AG09319 (cell line): ENCODE measurements at regions not wholly inside any gene's neighbourhood (a gene's known extent, or its start where the extent isn't known, plus 50 kb on each side); places are given as distances from the start of the nearest gene placed in this dataset.

ENCODE experiments used
- DNase-seq: peaks from one replicate; pipeline ENCODE4 v3.0.0-alpha.2; 2010; ENCODE audit warnings: low read depth; ENCODE audit errors: extremely low read depth
- TF ChIP-seq, protein P1 (sequence below): IDR thresholded peaks from 2 replicates; pipeline ENCODE4 v1.5.1; 2011; ENCODE audit warnings: low read depth, mild to moderate bottlenecking, inconsistent platforms, low read length, moderate library complexity

- no peak for DNase-seq
Observed at GRCh38 chr3:194080913-194081800, 54.8 kb upstream of the HES1 start.

DNA sequence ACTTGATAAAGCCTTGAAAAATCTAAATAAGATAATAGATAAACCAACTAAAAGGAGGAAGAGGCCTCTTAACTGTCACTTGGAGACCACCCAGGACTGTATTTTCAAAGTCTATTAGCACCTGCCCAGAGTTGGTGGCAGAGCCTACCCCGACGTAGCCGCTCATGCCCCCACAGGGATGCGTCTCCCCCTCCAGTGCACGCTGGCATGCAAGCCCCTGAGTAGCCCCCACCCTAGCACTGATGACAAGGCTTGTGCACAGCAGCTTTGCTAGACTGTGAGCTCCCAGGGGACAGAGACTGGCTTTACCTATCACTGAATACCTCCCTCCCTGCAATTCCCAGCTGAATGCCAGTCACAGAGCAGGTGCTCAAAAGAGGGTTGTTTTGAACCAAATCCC lies 54.1 kb upstream of the HES1 start:
- TF ChIP-seq, protein P1, sequence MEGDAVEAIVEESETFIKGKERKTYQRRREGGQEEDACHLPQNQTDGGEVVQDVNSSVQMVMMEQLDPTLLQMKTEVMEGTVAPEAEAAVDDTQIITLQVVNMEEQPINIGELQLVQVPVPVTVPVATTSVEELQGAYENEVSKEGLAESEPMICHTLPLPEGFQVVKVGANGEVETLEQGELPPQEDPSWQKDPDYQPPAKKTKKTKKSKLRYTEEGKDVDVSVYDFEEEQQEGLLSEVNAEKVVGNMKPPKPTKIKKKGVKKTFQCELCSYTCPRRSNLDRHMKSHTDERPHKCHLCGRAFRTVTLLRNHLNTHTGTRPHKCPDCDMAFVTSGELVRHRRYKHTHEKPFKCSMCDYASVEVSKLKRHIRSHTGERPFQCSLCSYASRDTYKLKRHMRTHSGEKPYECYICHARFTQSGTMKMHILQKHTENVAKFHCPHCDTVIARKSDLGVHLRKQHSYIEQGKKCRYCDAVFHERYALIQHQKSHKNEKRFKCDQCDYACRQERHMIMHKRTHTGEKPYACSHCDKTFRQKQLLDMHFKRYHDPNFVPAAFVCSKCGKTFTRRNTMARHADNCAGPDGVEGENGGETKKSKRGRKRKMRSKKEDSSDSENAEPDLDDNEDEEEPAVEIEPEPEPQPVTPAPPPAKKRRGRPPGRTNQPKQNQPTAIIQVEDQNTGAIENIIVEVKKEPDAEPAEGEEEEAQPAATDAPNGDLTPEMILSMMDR = no peak
- DNase-seq = no peak

More at GRCh38 chr3:194080913-194081800, 54.8 kb upstream of the HES1 start:
- TF ChIP-seq, protein P1 = no peak

DNA sequence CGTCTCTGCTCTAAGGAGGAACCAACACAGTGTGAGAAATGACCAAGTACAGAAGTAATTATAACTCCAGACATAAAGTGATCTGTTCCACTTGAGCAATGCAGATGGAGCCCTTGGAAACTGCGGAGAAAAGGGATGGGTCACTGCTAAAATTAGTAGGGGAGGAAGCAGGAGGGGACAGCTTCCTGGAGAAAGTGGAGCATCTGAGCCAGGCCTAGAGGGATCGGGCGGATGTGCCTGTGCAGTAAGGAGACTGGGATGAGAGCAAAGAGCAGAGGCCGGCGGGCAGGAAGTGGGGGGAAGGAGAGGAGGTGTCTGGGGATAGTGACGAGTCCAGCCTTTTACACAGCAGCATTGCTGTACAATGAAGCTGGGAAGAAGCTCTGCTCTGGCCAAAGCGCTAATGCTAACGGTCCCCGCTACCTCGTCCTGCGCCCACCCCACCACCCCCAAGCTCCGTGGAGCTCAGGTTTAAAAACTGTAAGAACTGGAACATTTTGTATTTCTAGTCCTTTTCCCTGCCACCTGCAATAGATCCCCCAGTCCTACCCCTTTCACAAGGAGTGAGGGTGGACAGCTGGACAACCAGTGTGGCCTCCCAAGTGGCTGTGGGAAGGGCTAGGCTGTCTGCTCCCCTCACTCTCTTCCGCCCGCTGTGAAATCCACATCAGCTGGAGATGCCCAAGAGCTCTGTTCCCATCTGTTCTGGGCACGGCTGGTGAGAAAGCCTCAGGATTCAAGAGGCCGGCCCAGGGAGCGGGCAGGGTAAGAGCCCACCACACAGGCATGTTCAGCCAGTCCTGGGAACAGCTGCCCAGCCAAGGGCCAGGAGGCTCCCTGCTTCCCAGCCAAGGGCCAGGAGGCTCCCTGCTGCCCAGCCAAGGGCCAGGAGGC lies 53.0 kb upstream of the HES1 start:
- TF ChIP-seq, protein P1 = no peak

GRCh38 chr3:194083637-194084224 lies 52.2 kb upstream of the HES1 start:
- DNase-seq = no peak
- TF ChIP-seq, protein P1 = no peak

More for the DNA sequence above, 53.0 kb upstream of the HES1 start:
- DNase-seq = no peak

- no peak for DNase-seq
Observed at GRCh38 chr3:194084284-194084683, 51.7 kb upstream of the HES1 start.

More at GRCh38 chr3:194084284-194084683, 51.7 kb upstream of the HES1 start:
- TF ChIP-seq, protein P1 = no peak
